SH-SY5Y (cell line): ENCODE measurements at regions not wholly inside any gene's neighbourhood (a gene's known extent, or its start where the extent isn't known, plus 50 kb on each side); places are given as distances from the start of the nearest gene placed in this dataset.

Source experiments
- GATA2 ChIP-seq: IDR thresholded peaks from 2 replicates; pipeline ENCODE4 v1.6.1; 2011; ENCODE audit warnings: mild to moderate bottlenecking, low read depth, low read length
- GATA3 ChIP-seq: IDR thresholded peaks from 2 replicates; pipeline ENCODE4 v1.6.1; 2011; ENCODE audit warnings: low read depth, mild to moderate bottlenecking, low read length, moderate library complexity

- TF ChIP-seq GATA3 (no peak), GATA2 (no peak)
Observed at GRCh38 chr9:27847380-27847779, 274.1 kb upstream of the C9orf72 start.
